ENCODE measurements at regions not wholly inside any gene's neighbourhood (a gene's known extent, or its start where the extent isn't known, plus 50 kb on each side); places are given as distances from the start of the nearest gene placed in this dataset.
A peak's percentile ranks its signal among the peaks of the same experiment; 100 is the strongest.

DNA sequence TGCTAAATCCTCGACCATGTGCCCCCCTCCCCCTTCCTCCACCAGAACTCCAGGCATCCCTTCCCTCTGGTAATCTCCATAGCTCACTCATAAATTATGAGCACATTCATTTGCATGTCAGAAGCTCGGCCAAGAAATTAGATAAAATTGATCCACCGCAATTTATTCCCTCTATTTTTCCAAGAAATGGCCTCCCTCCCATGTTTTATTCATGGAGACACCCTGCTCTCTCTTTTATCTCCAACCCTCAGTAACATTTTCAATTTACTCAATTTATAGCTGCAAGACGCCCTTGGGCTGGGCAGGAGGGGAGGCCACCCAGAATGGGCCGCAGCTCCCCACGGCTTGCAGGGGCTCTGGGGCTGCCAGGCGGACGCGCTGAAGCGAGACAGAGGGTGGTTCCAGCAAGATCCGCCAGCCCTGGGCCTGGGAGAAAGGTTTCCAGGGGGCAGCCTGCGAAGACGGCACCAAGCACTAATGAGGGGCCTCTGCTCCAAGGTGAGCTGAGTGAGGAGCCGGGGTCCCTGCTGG, 54.7 kb upstream of the ZNF423 start:
- DNase-seq (ENCODE audit: low spot score) = no peak

- no peak for DNase-seq (ENCODE audit: low spot score)
These were observed 55.5 kb upstream of the ZNF423 start for GRCh38 chr16:49911430-49911829.

DNA sequence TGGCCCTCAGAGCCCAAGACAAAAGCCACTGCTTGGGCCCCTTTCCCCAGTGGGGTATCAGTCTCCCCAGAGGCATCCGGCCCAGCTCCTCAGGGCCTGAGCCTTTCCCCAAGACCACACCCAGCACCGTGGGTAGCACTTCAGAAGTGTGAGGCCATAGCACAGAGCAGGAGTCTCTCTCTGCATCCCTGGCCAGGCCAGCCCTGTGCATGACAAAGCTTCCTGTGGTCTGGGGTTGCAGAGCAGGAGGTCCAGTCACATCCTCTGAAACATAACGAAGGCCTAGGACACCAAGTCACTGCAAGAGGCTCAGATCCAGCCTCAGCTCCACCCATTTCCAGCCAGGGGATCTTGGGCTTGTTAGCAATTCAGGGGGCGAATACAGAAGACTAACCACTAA, 56.8 kb upstream of the ZNF423 start:
- no peak for DNase-seq (ENCODE audit: low spot score)

DNA sequence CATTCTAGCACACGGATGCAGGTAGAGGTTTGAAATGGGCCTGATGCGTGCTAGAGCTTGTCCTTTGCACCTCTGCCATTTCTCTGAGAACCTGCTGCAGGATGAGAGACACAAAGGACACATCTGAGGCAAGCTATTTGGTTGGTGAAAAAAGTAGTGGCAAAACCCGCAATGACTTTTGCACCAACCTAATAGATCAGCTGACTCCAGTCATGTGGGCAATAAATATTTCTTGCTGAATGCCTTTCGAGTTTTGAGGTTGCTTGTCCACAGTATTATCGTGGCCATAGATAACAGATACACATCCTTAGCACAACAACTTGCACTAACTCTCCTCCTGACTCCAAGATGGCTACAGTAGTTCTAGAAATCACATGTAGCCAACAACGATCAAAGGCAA, 57.8 kb upstream of the ZNF423 start:
- DNase-seq (ENCODE audit: low spot score) = no peak

DNA sequence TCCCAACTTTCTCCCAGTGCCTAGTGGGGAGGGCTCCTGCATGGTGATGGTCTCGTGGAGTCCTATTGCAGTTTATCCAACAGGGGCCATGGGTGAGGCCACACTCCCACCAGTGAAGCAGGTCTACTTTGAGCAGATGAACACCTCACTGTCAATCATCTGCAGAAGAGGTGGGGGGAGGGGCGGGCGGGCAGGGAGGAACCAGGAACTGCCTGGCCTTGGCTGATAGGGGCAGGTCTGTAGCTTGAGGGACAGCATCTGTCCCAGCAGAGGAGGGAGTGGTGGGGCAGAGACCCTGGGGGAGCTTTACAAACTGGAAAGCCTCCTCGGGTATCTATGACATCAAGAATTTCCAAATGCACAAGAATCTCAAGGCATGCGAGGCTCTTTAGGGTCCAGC, 58.7 kb upstream of the ZNF423 start:
- no peak for DNase-seq (ENCODE audit: low spot score)

DNA sequence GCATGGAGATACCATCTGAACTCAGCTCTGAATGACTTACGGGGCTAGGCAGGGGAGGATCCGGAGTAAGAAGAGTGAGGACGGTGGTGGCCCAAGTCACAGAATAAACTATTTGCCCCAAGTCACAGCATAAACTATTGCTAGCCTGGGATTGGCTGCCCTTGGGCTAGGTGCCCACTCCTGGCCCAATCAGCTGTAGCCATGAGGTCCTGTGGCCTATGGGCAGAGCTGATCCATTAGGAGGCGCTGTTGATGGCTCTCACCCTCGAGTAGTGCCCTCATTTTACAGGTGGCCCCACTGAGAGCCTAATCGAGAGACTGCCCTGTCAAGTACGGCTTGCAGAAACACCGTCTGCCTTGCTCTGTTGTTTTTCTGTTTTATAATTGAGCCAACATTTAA, 62.3 kb upstream of the ZNF423 start:
- peak; percentile 27 for DNase-seq (ENCODE audit: low spot score)

DNA sequence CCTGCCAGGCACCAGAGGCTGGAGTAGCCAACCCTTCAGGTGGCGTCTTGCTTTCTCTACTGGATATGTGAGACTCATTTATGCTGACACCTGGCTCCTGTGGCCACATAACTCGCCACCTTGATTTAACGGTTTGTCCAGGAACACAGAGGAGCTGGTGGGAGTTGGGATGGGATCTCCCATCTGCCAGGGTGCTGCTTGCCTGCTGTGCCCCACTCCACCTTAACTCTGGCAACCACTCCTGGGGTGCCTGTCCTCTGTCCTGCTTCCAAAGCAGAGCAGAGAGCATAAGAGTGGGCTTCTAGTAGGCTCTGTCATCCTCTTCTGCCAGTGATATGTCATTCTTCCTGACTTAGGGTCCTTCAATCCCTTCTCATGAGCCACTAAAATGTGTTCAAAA, 63.4 kb upstream of the ZNF423 start:
- no peak for DNase-seq (ENCODE audit: low spot score)

- DNase-seq (ENCODE audit: low spot score) = no peak
These were observed 64.5 kb upstream of the ZNF423 start for GRCh38 chr16:49920397-49920796.

GRCh38 chr16:49921106-49921505, 65.2 kb upstream of the ZNF423 start:
- DNase-seq (ENCODE audit: low spot score) = no peak

DNA sequence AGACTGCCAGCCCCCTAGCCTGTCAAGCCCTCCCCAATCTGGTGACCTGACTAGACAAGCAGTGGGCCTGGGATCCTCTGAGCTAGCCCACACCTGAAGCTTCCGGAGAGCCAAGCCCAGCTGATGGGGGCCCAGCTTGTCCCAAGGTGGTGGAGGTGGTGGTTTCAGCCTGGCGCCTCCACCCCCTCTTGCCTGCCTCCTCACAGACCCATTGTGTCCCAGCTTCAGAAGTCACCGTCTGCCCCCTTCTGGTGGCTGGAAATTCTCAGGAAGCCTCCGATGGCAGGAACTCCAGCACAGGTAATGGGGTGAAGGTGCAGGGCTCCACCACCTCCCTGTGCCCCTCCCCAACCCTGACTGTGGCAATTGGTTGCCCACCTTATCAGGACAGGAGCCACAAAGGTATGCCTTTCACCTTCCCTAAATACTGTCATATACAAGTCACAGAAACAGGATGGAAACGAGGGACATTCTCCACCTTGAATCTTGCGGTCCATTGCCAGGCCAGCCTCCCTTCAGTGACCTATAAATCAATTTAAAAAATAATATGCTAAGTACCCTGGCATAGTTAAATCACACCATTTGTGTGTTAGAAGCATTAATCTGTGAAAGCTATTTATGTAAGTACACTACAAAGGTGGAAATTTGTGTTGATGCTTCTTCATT, 66.0 kb upstream of the ZNF423 start:
- DNase-seq (ENCODE audit: low spot score) = peak; percentile 60

GRCh38 chr16:49923411-49923810, 67.5 kb upstream of the ZNF423 start:
- DNase-seq (ENCODE audit: low spot score) = no peak

- peak; percentile 70 for DNase-seq (ENCODE audit: low spot score)
These were observed 68.2 kb upstream of the ZNF423 start for GRCh38 chr16:49924078-49924477.

- DNase-seq (ENCODE audit: low spot score) = no peak
These were observed 71.0 kb upstream of the ZNF423 start for GRCh38 chr16:49926941-49927340.

GRCh38 chr16:49928176-49929041, 72.5 kb upstream of the ZNF423 start:
- DNase-seq (ENCODE audit: low spot score) = no peak

DNA sequence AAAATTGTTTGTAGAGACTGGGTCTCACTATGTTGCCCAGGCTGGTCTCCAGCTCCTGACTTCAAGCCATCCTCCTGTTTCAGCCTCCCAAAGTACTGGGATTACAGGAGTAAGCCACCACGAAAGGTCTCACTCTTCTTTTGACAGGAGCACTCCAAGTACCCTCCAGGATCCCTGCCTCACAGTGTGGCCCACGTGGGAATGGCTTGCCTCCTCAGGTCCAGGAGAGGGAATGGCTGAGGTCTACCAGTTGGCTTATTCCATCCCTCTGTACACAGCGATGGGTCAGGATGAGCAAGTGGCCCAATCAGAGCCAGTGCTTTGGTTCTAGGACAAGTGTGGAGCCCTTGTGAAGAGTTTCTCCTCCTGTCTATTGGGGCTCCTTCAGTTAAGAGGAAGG, 73.7 kb upstream of the ZNF423 start:
- DNase-seq (ENCODE audit: low spot score) = no peak

- no peak for DNase-seq (ENCODE audit: low spot score)
These were observed 74.9 kb upstream of the ZNF423 start for GRCh38 chr16:49930841-49931240.

DNA sequence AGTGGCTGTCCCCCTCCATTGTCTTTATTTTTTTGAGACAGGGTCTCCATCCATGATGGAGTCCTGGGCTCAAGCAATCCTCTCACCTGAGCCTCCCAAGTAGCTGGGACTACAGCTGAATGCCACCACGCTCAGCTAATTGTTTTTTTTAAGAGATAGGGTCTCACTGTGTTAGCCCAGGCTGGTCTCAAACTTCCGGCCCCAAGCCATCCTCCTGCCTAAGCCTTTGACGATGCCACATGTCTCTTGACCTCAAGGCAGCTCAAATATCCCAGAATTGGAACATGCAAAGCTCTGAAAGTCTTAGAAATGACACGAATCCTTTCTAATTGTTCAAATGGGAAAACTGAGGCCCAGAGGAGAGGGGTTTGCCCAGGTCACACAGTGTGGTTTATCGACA, 75.4 kb upstream of the ZNF423 start:
- no peak for DNase-seq (ENCODE audit: low spot score)

- no peak for DNase-seq (ENCODE audit: low spot score)
These were observed 76.0 kb upstream of the ZNF423 start for GRCh38 chr16:49931916-49932315.

DNA sequence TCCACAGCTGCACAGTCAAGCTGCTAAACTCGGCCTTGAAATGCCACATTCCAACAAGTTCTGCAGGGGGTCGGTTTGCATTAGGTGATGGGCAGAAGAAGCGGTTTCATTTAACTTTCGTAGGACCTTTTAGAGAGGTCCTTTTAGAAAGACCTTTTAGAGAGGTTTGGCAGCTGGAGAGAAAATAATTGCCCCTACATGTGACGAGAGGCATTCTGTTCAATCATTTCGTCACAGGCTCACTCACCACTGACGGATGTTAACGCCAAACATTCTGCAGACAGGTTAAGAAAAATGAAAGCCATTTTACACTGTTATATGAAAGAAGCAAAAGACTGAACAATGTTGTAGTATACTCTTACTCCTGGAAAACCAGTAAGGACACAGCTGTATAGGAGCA, 76.5 kb upstream of the ZNF423 start:
- DNase-seq (ENCODE audit: low spot score) = no peak

DNA sequence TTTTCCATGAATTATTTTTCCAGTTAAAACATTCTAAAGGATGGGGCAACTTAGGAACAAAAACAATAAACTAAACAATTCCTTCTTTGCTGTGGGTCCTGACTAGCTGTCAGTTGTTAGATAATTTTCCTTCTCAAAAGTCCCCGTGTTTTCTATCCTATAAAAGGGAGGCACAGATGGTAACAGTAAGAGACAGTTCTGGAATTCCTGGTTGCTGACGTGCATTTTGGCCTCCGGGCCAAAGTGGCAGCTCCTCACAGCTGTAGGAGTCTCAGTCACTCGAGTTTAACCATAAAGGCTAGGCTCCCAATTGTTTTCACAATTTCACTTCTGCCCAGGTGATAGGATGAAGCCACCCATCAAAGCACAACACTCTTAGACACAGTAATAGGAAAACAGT, 77.0 kb upstream of the ZNF423 start:
- no peak for DNase-seq (ENCODE audit: low spot score)

DNA sequence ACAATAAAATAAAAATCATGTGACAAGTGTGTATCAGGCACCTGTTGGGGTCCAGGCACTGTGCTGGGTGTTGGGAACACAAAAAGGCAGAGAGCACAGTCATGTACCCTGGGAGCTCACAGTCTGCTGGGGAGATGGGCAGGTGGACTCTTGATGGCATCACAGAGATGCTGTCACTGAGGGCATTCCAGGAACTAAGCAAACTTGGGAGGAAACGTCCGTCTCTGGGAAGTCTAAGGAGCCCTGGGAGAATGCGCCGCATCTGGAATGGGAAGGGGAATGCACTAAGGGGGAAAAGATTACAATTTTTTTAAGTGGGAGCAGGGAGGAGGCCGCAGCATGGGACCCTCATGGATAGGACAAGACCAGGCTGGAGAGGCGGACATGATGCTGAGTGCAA, 80.9 kb upstream of the ZNF423 start:
- no peak for DNase-seq (ENCODE audit: low spot score)

DNA sequence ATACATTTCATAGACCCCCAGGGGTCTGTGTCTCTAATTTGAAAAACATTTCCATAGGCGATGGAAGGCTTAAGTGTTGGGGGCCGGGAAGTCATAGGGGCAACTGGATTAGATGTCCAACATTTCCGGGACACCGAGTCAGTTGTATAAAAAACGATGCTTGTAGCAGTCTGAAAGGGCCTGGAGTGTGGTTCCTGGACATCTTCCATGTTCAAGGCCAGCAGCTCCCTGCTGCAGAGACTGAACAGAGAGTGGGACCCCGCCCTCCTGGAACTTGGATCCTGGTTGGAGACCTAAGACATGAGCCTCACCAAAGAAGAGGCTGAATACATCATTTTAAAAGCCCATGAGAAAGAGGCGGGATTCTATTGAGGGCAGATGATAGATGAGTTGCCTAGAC, 82.0 kb upstream of the ZNF423 start:
- DNase-seq (ENCODE audit: low spot score) = no peak

DNA sequence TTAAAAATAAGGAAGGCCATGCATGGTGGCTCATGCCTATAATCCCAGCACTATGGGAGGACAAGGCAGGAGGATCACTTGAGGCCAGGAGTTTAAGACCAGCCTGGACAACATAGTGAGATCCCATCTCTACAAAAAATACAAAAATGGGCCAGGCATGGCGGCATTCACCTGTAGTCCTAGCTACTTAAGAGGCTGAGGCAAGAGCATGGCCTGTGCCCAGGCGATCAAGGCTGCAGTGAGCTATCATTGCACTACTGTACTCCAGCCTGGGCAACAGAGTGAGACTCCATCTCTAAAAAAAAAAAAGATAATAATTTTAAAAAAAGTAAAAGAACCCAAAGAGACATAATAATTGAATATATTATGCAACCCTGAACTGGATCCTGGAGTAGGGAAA, 83.6 kb upstream of the ZNF423 start:
- no peak for DNase-seq (ENCODE audit: low spot score)
